GM12875 (cell line): ENCODE measurements at regions not wholly inside any gene's neighbourhood (a gene's known extent, or its start where the extent isn't known, plus 50 kb on each side); places are given as distances from the start of the nearest gene placed in this dataset.
"Not testable (repeated sequence)": the region's sequence is repeated elsewhere in the genome, so short reads cannot be mapped to it uniquely, and the experiment has no call there.

Experiments
- H3K4me3 ChIP-seq: one replicate; pipeline ENCODE4 v1.5.1; 2011; ENCODE audit warnings: low read depth, low read length, control low read depth
- TF ChIP-seq, protein P1 (sequence below): IDR thresholded peaks from 2 replicates; pipeline ENCODE4 v1.5.1; 2011; ENCODE audit warnings: low read depth, mild to moderate bottlenecking, control low read depth, inconsistent platforms, low read length, moderate library complexity, borderline replicate concordance; ENCODE audit not compliant: insufficient read depth

GRCh38 chr2:122034777-122035176 is 279.3 kb downstream of the TSN start:
- TF ChIP-seq, protein P1, sequence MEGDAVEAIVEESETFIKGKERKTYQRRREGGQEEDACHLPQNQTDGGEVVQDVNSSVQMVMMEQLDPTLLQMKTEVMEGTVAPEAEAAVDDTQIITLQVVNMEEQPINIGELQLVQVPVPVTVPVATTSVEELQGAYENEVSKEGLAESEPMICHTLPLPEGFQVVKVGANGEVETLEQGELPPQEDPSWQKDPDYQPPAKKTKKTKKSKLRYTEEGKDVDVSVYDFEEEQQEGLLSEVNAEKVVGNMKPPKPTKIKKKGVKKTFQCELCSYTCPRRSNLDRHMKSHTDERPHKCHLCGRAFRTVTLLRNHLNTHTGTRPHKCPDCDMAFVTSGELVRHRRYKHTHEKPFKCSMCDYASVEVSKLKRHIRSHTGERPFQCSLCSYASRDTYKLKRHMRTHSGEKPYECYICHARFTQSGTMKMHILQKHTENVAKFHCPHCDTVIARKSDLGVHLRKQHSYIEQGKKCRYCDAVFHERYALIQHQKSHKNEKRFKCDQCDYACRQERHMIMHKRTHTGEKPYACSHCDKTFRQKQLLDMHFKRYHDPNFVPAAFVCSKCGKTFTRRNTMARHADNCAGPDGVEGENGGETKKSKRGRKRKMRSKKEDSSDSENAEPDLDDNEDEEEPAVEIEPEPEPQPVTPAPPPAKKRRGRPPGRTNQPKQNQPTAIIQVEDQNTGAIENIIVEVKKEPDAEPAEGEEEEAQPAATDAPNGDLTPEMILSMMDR, result no peak
- no peak overlapping the region for H3K4me3 ChIP-seq

DNA sequence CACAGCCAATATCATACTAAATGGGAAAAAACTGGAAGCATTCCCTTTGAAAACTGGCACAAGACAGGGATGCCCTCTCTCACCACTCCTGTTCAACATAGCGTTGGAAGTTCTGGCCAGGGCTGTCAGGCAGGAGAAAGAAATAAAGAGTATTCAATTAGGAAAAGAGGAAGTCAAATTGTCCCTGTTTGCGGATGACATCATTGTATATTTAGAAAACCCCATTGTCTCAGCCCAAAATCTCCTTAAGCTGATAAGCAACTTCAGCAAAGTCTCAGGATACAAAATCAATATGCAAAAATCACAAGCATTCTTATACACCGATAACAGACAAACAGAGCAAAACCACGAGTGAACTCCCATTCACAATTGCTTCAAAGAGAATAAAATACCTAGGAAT is 283.4 kb downstream of the TSN start:
- H3K4me3 ChIP-seq, result not testable (repeated sequence)

DNA sequence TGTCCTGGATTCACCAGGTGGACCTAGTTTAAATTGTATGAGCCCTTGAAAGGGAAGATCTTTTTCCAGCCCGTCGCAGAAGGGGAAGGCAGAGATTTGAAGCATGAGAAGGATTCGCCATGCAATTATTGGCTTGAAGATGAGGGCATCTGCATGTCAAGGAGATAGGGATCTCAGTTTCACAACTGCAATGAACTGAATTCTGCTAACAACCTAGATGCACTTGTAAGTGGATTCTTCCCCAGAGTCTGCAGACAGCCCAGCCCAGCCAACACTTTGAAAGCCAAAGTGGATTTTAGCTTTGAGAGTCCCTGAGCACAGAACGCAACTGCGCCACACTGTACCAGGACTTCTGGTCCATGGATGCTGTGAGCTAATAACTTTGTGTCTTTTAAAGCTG is 286.0 kb downstream of the TSN start:
- TF ChIP-seq, protein P1, result no peak
- H3K4me3 ChIP-seq, result no peak overlapping the region

DNA sequence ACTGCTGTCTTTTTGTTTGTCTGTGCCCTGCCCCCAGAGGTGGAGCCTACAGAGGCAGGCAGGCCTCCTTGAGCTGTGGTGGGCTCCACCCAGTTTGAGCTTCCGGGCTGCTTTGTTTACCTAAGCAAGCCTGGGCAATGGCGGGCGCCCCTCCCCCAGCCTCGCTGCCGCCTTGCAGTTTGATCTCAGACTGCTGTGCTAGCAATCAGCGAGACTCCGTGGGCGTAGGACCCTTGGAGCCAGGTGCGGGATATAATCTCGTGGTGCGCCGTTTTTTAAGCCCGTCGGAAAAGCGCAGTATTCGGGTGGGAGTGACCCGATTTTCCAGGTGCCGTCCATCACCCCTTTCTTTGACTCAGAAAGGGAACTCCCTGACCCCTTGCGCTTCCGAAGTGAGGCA is 296.2 kb downstream of the TSN start:
- H3K4me3 ChIP-seq, result not testable (repeated sequence)

DNA sequence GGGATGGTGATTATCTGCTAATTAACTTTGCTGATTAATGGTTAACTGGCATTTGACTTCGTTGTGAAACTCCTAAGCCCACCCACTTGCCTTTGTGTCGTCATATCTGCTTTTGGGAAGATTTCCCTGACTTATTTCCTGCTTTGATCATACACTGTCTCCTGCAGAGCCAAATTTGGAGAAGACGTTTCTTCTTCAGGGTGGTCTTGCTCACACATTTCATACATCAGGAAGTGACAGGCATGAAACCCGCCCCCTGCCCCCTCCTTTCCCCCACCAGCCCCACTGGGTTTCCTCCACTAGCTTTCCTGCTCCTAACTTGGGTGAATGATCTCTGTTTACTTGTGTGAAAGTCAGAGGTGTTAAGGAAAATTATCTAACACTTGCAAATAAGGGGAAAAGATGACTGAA is 300.1 kb downstream of the TSN start:
- H3K4me3 ChIP-seq, result no peak overlapping the region
- TF ChIP-seq, protein P1, result no peak

- TF ChIP-seq, protein P1, result no peak
- H3K4me3 ChIP-seq, result no peak overlapping the region
These were observed 301.4 kb downstream of the TSN start for GRCh38 chr2:122056853-122057252.

GRCh38 chr2:122061206-122061605 is 305.8 kb downstream of the TSN start:
- TF ChIP-seq, protein P1, result no peak
- H3K4me3 ChIP-seq, result no peak overlapping the region

GRCh38 chr2:122061831-122062230 is 306.4 kb downstream of the TSN start:
- TF ChIP-seq, protein P1, result no peak
- H3K4me3 ChIP-seq, result no peak overlapping the region
